Stomach (tissue), 8 donors: ENCODE measurements at regions not wholly inside any gene's neighbourhood (a gene's known extent, or its start where the extent isn't known, plus 50 kb on each side); places are given as distances from the start of the nearest gene placed in this dataset.

ENCODE experiments used
- DNase-seq, 2 donors: peaks; one replicate each; pipeline versions ENCODE4 v3.0.0 to v3.0.0-alpha.2; 2013 to 2019
- H3K27ac ChIP-seq, 5 donors: fragments of 200-600 bp in 4 of 5; sonication (generic) in 4 of 5; one replicate each; pipeline ENCODE4 v1.5.1; 2013 to 2019; ENCODE audit warnings: mild to moderate bottlenecking in 1 of 5, moderate library complexity in 1 of 5
- H3K27me3 ChIP-seq, 3 donors: fragments of 200-600 bp; sonication (generic); one replicate each; pipeline ENCODE4 v1.5.1; 2017 to 2019; ENCODE audit warnings: mixed run types in 1 of 3
- H3K36me3 ChIP-seq, 4 donors: fragments of 200-600 bp; sonication (generic); 1 replicate in 3 of 4; 2 replicates in 1 of 4; pipeline ENCODE4 v1.5.1; 2016 to 2019
- H3K4me1 ChIP-seq, 4 donors: fragments of 200-600 bp; sonication (generic); one replicate each; pipeline ENCODE4 v1.5.1; 2016 to 2019
- H3K4me3 ChIP-seq, 4 donors: fragments of 200-600 bp; sonication (generic) in 3 of 4; one replicate each; pipeline ENCODE4 v1.5.1; 2016 to 2019; ENCODE audit warnings: mild to moderate bottlenecking in 1 of 4
- H3K9me3 ChIP-seq, 4 donors: fragments of 200-600 bp; sonication (generic); one replicate each; pipeline ENCODE4 v1.5.1; 2016 to 2019
- CTCF ChIP-seq, 7 experiments: fragments of 450-650 bp in 4 of 7; fragments of 200-600 bp in 3 of 7; sonication (generic) in 3 of 7; IDR thresholded peaks; one replicate each; pipeline ENCODE4 v1.5.1; 2016 to 2019; ENCODE audit warnings: antibody characterized with exemption in 7 of 7, control low read depth in 2 of 7, mild to moderate bottlenecking in 1 of 7
- EP300 ChIP-seq: sonication (generic); formaldehyde crosslinking; IDR thresholded peaks from one replicate; pipeline ENCODE4 v1.6.1; 2017; ENCODE audit warnings: antibody characterized with exemption
- POLR2A ChIP-seq, 4 donors: fragments of 450-650 bp; IDR thresholded peaks; one replicate each; pipeline ENCODE4 v1.6.1; 2016; ENCODE audit warnings: antibody characterized with exemption in 4 of 4, control low read depth in 2 of 4, mild to moderate bottlenecking in 1 of 4, moderate library complexity in 1 of 4
- POLR2AphosphoS5 ChIP-seq, 3 donors: sonication (generic); formaldehyde crosslinking; IDR thresholded peaks; one replicate each; pipeline ENCODE4 v1.6.1; 2016; ENCODE audit warnings: antibody characterized with exemption in 3 of 3
- WGBS, 5 donors: extraction: QIAGEN DNeasy Blood & Tissue Kit in 3 of 5; methylation state at CpG; one replicate each; pipeline versions ENCODE4 v1.1.5 to v1.1.7; 2013 to 2018; 5-methylcytosine and 5-hydroxymethylcytosine counted together
- intact Hi-C: fragments of 100-400 bp; cut with DNase I; formaldehyde crosslinking; loops from one replicate; pipeline ENCODE4 v1.15.1; 2023; ENCODE audit warnings: low total_unique reads
- donor health status: healthy with polysubstance abuse.
- donor health status: Bipolar disorder and iron deficiency.
- donor health status: healthy.

- Histone ChIP-seq H3K4me1 (peaks cover 0 to 25% (median 6%) of the 10 kb centered on the region in 4 donors), H3K27ac (peak overlapping the region in 1 of 5 donors; percentile 39), H3K27me3 (no peaks in the 10 kb centered on the region), H3K36me3 (peaks cover 0 to 1% (median 0%) of the 10 kb centered on the region in 4 donors), H3K4me3 (no peak overlapping the region), H3K9me3 (no peaks in the 10 kb centered on the region)
- 38 to 64% (median 55%) methylated on average over 3 of the region's 3 CpGs for WGBS, 5 donors
- DNase-seq, result peak in 1 of 2 donors; percentile 76
- intact Hi-C loops, result no loop called here
- TF ChIP-seq CTCF (IDR thresholded peaks at IDR 0.05) (no peak), POLR2AphosphoS5 (IDR thresholded peaks at IDR 0.05) (peak in 2 of 3 donors; percentile 17 to 46)
These were observed 127.4 kb upstream of the ADAMTS9 start for GRCh38 chr3:64815195-64815631.

GRCh38 chr3:64814351-64814750 lies 126.6 kb upstream of the ADAMTS9 start:
- H3K36me3 ChIP-seq, result peaks cover 0 to 6% (median 0%) of the 10 kb centered on the region in 4 donors
- H3K9me3 ChIP-seq, result no peaks in the 10 kb centered on the region
- peaks cover 0 to 25% (median 6%) of the 10 kb centered on the region in 4 donors for H3K4me1 ChIP-seq
- no peak for DNase-seq
- H3K27me3 ChIP-seq, result no peaks in the 10 kb centered on the region
- no peak overlapping the region for H3K4me3 ChIP-seq
- TF ChIP-seq CTCF (IDR thresholded peaks at IDR 0.05), result no peak
- TF ChIP-seq POLR2AphosphoS5 (IDR thresholded peaks at IDR 0.05), result no peak
- no peak for TF ChIP-seq EP300
- intact Hi-C loops, result no loop called here
- WGBS, 5 donors, result 51 to 67% (median 54%) methylated on average over 2 of the region's 2 CpGs
- peak overlapping the region in 1 of 5 donors; percentile 39 for H3K27ac ChIP-seq

- TF ChIP-seq EP300 (no peak), CTCF (IDR thresholded peaks at IDR 0.05) (no peak), POLR2AphosphoS5 (IDR thresholded peaks at IDR 0.05) (no peak), POLR2A (IDR thresholded peaks at IDR 0.05) (no peak)
- no peaks in the 10 kb centered on the region for H3K27me3 ChIP-seq
- no peak overlapping the region for H3K4me3 ChIP-seq
- 21 to 48% (median 31%) methylated on average over 3 of the region's 3 CpGs for WGBS, 5 donors
- intact Hi-C loops, result no loop called here
- H3K4me1 ChIP-seq, result peaks cover 0 to 25% (median 6%) of the 10 kb centered on the region in 4 donors
- H3K9me3 ChIP-seq, result no peaks in the 10 kb centered on the region
- H3K36me3 ChIP-seq, result peaks cover 0 to 6% (median 0%) of the 10 kb centered on the region in 4 donors
- H3K27ac ChIP-seq, result no peak overlapping the region
- DNase-seq, result no peak
These were observed 125.5 kb upstream of the ADAMTS9 start for GRCh38 chr3:64813326-64813725.

- no peak for DNase-seq
- 53 to 68% (median 60%) methylated on average over 2 of the region's 2 CpGs for WGBS, 5 donors
- no peak for TF ChIP-seq CTCF (IDR thresholded peaks at IDR 0.05)
- intact Hi-C loops, result no loop called here
- Histone ChIP-seq H3K4me3 (no peak overlapping the region), H3K27ac (no peak overlapping the region), H3K9me3 (no peaks in the 10 kb centered on the region), H3K4me1 (peaks cover 0 to 4% (median 2%) of the 10 kb centered on the region in 4 donors), H3K36me3 (peaks cover 0 to 20% (median 0%) of the 10 kb centered on the region in 4 donors), H3K27me3 (no peaks in the 10 kb centered on the region)
These were observed 121.3 kb upstream of the ADAMTS9 start for GRCh38 chr3:64809086-64809485.
